GM23338 (cell line): ENCODE measurements at regions not wholly inside any gene's neighbourhood (a gene's known extent, or its start where the extent isn't known, plus 50 kb on each side); places are given as distances from the start of the nearest gene placed in this dataset.

Experiments used
- POLR2AphosphoS5 ChIP-seq: IDR thresholded peaks from 2 replicates; pipeline ENCODE4 v1.6.1; 2016; ENCODE audit warnings: antibody characterized with exemption, low read depth
- TF ChIP-seq, protein P1 (sequence below), 2 experiments: fragments of 200-600 bp in 1 of 2; sonication (generic) in 1 of 2; conservative IDR thresholded peaks; 2 replicates each; pipeline versions ENCODE4 v1.5.1 to v1.6.1; 2016 to 2017; ENCODE audit warnings: antibody characterized with exemption in 2 of 2, low read depth in 2 of 2, mild to moderate bottlenecking in 2 of 2, moderate library complexity in 1 of 2
- TF ChIP-seq, protein P2 (sequence below): IDR thresholded peaks from 2 replicates; pipeline ENCODE4 v1.6.1; 2016; ENCODE audit warnings: antibody characterized with exemption

DNA sequence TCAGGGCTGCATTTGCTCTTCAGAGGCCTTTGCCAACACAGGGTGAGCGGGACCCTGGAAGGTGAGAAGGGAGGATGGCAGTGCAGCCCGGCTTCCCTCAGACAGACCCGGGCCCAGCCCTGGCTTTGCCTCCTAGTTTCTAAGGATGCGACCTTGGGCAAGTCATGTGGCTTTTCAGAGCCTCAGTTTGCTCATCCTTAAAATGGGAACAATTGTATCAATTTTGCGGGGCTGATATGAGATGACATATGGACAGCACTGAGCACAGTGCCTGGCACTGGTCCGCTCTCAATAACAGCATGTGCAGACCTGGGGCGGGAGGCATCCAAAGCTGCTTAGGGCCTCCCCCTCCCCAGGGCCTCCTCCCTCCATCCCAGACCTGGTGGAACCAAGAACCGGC is 74.7 kb upstream of the THY1 start:
- TF ChIP-seq, protein P1, sequence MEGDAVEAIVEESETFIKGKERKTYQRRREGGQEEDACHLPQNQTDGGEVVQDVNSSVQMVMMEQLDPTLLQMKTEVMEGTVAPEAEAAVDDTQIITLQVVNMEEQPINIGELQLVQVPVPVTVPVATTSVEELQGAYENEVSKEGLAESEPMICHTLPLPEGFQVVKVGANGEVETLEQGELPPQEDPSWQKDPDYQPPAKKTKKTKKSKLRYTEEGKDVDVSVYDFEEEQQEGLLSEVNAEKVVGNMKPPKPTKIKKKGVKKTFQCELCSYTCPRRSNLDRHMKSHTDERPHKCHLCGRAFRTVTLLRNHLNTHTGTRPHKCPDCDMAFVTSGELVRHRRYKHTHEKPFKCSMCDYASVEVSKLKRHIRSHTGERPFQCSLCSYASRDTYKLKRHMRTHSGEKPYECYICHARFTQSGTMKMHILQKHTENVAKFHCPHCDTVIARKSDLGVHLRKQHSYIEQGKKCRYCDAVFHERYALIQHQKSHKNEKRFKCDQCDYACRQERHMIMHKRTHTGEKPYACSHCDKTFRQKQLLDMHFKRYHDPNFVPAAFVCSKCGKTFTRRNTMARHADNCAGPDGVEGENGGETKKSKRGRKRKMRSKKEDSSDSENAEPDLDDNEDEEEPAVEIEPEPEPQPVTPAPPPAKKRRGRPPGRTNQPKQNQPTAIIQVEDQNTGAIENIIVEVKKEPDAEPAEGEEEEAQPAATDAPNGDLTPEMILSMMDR (conservative IDR thresholded peaks at IDR 0.05; ENCODE audit: low read depth in 2 of 2) = no peak
- TF ChIP-seq, protein P2, sequence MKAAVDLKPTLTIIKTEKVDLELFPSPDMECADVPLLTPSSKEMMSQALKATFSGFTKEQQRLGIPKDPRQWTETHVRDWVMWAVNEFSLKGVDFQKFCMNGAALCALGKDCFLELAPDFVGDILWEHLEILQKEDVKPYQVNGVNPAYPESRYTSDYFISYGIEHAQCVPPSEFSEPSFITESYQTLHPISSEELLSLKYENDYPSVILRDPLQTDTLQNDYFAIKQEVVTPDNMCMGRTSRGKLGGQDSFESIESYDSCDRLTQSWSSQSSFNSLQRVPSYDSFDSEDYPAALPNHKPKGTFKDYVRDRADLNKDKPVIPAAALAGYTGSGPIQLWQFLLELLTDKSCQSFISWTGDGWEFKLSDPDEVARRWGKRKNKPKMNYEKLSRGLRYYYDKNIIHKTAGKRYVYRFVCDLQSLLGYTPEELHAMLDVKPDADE = no peak
- no peak for TF ChIP-seq POLR2AphosphoS5
